K562 (cell line): ENCODE measurements at regions not wholly inside any gene's neighbourhood (a gene's known extent, or its start where the extent isn't known, plus 50 kb on each side); places are given as distances from the start of the nearest gene placed in this dataset.

Experiments
- CREB1 ChIP-seq, 2 experiments: sonication (generic) in 1 of 2; formaldehyde crosslinking in 1 of 2; IDR thresholded peaks; 2 replicates each; pipeline versions ENCODE4 v1.6.1 to v1.8.0; 2012 to 2022; ENCODE audit warnings: inconsistent platforms in 1 of 2, mild to moderate bottlenecking in 1 of 2, missing genetic modification reagents in 1 of 2, moderate library complexity in 1 of 2
- ZNF232 ChIP-seq: sonication (generic); formaldehyde crosslinking; IDR thresholded peaks from 2 replicates; pipeline ENCODE4 v1.8.0; 2022; ENCODE audit warnings: mild to moderate bottlenecking, missing genetic modification reagents

GRCh38 chrX:129007631-129008030 is 515.7 kb downstream of the SMARCA1 start:
- TF ChIP-seq CREB1 (IDR thresholded peaks at IDR 0.05) (no peak), CREB1 (CRISPR knock-in tag; IDR thresholded peaks at IDR 0.05) (no peak), ZNF232 (CRISPR knock-in tag) (no peak)
